ENCODE measurements at regions not wholly inside any gene's neighbourhood (a gene's known extent, or its start where the extent isn't known, plus 50 kb on each side); places are given as distances from the start of the nearest gene placed in this dataset.

DNA sequence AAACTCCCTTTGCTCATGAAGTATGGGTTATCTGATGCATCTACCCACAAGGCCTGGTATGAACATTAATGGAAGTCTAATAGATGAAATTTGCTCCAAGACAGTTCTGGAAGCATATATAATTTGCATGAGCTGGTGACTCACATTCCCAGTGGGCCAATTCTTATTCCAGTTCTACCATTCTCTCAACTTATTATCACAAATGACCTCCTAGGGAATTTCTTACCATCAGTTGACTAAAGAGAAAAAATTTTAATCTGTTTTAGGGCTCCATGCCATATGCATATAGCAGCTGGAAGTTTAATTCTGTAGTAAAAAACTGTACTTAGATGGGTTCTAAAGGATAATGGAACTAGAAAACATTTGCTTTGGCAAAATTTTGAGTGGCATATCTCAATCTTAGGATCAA, 165.2 kb upstream of the COL3A1 start (continued):
- TF ChIP-seq, protein P1, sequence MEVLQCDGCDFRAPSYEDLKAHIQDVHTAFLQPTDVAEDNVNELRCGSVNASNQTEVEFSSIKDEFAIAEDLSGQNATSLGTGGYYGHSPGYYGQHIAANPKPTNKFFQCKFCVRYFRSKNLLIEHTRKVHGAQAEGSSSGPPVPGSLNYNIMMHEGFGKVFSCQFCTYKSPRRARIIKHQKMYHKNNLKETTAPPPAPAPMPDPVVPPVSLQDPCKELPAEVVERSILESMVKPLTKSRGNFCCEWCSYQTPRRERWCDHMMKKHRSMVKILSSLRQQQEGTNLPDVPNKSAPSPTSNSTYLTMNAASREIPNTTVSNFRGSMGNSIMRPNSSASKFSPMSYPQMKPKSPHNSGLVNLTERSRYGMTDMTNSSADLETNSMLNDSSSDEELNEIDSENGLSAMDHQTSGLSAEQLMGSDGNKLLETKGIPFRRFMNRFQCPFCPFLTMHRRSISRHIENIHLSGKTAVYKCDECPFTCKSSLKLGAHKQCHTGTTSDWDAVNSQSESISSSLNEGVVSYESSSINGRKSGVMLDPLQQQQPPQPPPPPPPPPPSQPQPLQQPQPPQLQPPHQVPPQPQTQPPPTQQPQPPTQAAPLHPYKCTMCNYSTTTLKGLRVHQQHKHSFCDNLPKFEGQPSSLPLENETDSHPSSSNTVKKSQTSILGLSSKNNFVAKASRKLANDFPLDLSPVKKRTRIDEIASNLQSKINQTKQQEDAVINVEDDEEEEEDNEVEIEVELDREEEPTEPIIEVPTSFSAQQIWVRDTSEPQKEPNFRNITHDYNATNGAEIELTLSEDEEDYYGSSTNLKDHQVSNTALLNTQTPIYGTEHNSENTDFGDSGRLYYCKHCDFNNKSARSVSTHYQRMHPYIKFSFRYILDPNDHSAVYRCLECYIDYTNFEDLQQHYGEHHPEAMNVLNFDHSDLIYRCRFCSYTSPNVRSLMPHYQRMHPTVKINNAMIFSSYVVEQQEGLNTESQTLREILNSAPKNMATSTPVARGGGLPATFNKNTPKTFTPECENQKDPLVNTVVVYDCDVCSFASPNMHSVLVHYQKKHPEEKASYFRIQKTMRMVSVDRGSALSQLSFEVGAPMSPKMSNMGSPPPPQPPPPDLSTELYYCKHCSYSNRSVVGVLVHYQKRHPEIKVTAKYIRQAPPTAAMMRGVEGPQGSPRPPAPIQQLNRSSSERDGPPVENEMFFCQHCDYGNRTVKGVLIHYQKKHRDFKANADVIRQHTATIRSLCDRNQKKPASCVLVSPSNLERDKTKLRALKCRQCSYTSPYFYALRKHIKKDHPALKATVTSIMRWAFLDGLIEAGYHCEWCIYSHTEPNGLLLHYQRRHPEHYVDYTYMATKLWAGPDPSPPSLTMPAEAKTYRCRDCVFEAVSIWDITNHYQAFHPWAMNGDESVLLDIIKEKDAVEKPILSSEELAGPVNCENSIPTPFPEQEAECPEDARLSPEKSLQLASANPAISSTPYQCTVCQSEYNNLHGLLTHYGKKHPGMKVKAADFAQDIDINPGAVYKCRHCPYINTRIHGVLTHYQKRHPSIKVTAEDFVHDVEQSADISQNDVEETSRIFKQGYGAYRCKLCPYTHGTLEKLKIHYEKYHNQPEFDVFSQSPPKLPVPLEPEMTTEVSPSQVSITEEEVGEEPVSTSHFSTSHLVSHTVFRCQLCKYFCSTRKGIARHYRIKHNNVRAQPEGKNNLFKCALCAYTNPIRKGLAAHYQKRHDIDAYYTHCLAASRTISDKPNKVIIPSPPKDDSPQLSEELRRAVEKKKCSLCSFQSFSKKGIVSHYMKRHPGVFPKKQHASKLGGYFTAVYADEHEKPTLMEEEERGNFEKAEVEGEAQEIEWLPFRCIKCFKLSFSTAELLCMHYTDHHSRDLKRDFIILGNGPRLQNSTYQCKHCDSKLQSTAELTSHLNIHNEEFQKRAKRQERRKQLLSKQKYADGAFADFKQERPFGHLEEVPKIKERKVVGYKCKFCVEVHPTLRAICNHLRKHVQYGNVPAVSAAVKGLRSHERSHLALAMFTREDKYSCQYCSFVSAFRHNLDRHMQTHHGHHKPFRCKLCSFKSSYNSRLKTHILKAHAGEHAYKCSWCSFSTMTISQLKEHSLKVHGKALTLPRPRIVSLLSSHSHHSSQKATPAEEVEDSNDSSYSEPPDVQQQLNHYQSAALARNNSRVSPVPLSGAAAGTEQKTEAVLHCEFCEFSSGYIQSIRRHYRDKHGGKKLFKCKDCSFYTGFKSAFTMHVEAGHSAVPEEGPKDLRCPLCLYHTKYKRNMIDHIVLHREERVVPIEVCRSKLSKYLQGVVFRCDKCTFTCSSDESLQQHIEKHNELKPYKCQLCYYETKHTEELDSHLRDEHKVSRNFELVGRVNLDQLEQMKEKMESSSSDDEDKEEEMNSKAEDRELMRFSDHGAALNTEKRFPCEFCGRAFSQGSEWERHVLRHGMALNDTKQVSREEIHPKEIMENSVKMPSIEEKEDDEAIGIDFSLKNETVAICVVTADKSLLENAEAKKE (CRISPR knock-in tag; IDR thresholded peaks at IDR 0.05) = no peak
- TF ChIP-seq EZH2 (IDR thresholded peaks at IDR 0.05; ENCODE audit: low read depth, unreplicated experiment) (no peak), JUNB (IDR thresholded peaks at IDR 0.05; ENCODE audit: unreplicated experiment) (no peak), NANOG (IDR thresholded peaks at IDR 0.05; ENCODE audit: borderline replicate concordance) (no peak), EZH2phosphoT487 (IDR thresholded peaks at IDR 0.05; ENCODE audit: unreplicated experiment) (no peak), ZNF331 (CRISPR knock-in tag; IDR thresholded peaks at IDR 0.05; ENCODE audit: low read depth) (no peak)
- TF ChIP-seq, protein P2, sequence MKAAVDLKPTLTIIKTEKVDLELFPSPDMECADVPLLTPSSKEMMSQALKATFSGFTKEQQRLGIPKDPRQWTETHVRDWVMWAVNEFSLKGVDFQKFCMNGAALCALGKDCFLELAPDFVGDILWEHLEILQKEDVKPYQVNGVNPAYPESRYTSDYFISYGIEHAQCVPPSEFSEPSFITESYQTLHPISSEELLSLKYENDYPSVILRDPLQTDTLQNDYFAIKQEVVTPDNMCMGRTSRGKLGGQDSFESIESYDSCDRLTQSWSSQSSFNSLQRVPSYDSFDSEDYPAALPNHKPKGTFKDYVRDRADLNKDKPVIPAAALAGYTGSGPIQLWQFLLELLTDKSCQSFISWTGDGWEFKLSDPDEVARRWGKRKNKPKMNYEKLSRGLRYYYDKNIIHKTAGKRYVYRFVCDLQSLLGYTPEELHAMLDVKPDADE (IDR thresholded peaks at IDR 0.05) = no peak

DNA sequence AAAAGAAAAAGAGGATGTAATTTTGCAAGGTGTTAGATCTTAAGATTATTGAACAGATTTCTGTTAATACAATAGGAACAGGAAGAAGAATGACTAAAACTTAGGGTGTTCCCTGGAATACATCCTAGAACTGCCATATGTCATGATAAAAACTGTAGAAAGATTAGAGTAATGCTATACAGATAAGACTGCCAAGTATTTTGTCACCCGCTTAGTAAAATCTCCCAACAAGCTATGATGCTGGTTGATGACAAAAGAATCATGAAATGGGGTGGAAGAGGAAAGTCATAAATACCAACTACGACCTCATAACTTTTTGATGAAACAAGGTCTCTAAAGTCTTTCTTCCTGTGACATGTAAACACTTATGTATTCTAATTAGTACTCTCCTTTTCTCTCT, 163.6 kb upstream of the COL3A1 start:
- Histone ChIP-seq H3K36me3 (ENCODE audit: insufficient read depth) (no peaks in the 10 kb centered on the region), H3F3A (replicated peaks; ENCODE audit: low read depth) (no peaks in the 10 kb centered on the region), H4K20me1 (replicated peaks; ENCODE audit: insufficient read depth) (no peaks in the 10 kb centered on the region), H3K79me2 (replicated peaks; ENCODE audit: insufficient read depth) (no peaks in the 10 kb centered on the region), H2AFZ (no peak overlapping the region), H3K27ac (ENCODE audit: low read depth) (no peak overlapping the region), H3K4me1 (ENCODE audit: insufficient read depth) (no peaks in the 10 kb centered on the region), H3K4me2 (no peak overlapping the region), H3K4me3 (no peak overlapping the region), H3K9me2 (ENCODE audit: insufficient read depth) (no peaks in the 10 kb centered on the region), H3K27me3 (ENCODE audit: insufficient read depth) (no peaks in the 10 kb centered on the region)
- Mint-ChIP-seq H3K36me3 (ENCODE audit: low read depth) (no peaks in the 10 kb centered on the region), H3K4me1 (no peaks in the 10 kb centered on the region), H3K9me3 (no peaks in the 10 kb centered on the region), H3K27me3 (ENCODE audit: insufficient read depth, low read depth, poor library complexity) (no peaks in the 10 kb centered on the region), H3K4me3 (no peak overlapping the region), H3K27ac (no peak overlapping the region)
- DNase-seq (ENCODE audit: low spot score) (no peak), ATAC-seq (no peak)
- TF ChIP-seq, protein P2 (IDR thresholded peaks at IDR 0.05) = no peak
- TF ChIP-seq, protein P3, sequence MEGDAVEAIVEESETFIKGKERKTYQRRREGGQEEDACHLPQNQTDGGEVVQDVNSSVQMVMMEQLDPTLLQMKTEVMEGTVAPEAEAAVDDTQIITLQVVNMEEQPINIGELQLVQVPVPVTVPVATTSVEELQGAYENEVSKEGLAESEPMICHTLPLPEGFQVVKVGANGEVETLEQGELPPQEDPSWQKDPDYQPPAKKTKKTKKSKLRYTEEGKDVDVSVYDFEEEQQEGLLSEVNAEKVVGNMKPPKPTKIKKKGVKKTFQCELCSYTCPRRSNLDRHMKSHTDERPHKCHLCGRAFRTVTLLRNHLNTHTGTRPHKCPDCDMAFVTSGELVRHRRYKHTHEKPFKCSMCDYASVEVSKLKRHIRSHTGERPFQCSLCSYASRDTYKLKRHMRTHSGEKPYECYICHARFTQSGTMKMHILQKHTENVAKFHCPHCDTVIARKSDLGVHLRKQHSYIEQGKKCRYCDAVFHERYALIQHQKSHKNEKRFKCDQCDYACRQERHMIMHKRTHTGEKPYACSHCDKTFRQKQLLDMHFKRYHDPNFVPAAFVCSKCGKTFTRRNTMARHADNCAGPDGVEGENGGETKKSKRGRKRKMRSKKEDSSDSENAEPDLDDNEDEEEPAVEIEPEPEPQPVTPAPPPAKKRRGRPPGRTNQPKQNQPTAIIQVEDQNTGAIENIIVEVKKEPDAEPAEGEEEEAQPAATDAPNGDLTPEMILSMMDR (conservative IDR thresholded peaks at IDR 0.05; ENCODE audit: low read depth in 2 of 2) = no peak
